ENCODE measurements at regions not wholly inside any gene's neighbourhood (a gene's known extent, or its start where the extent isn't known, plus 50 kb on each side); places are given as distances from the start of the nearest gene placed in this dataset.

GRCh38 chr1:57683037-57683942 lies 259.4 kb upstream of the DAB1 start:
- DNase-seq (peak in 1 of 5 donors; percentile 26), FAIRE-seq (no peak)
- no peak for TF ChIP-seq CTCF (IDR thresholded peaks at IDR 0.05; ENCODE audit: borderline replicate concordance, extremely low read depth, insufficient read depth)
- H3K27ac ChIP-seq (ENCODE audit: low read depth in 2 of 2, low read length in 2 of 2) = no peak overlapping the region
- H3K27me3 ChIP-seq (ENCODE audit: control insufficient read depth, insufficient read depth, low read length) = no peaks in the 10 kb centered on the region
- peaks cover 0 to 2% (median 0%) of the 10 kb centered on the region in 3 donors for H3K9me3 ChIP-seq (ENCODE audit: control insufficient read depth in 2 of 3, insufficient read depth in 1 of 3, low read length in 3 of 3)
- H3K9ac ChIP-seq (ENCODE audit: low read length in 3 of 3) = no peak overlapping the region
- no peak overlapping the region for H3K4me3 ChIP-seq (ENCODE audit: low read length in 3 of 3)
- H3K36me3 ChIP-seq (ENCODE audit: control insufficient read depth in 2 of 3, insufficient read depth in 3 of 3, low read length in 3 of 3) = no peaks in the 10 kb centered on the region
- intact Hi-C loops (cut with DNase I) = no loop called here
- no peaks in the 10 kb centered on the region for H3K4me1 ChIP-seq (ENCODE audit: control insufficient read depth in 2 of 3, insufficient read depth in 2 of 3, low read depth in 1 of 3, low read length in 3 of 3)

- H3K27me3 ChIP-seq (ENCODE audit: control insufficient read depth, insufficient read depth, low read length) = no peaks in the 10 kb centered on the region
- H3K27ac ChIP-seq (ENCODE audit: low read depth in 2 of 2, low read length in 2 of 2) = no peak overlapping the region
- H3K4me3 ChIP-seq (ENCODE audit: low read length in 3 of 3) = no peak overlapping the region
- no peaks in the 10 kb centered on the region for H3K36me3 ChIP-seq (ENCODE audit: control insufficient read depth in 2 of 3, insufficient read depth in 3 of 3, low read length in 3 of 3)
- no peak overlapping the region for H3K9ac ChIP-seq (ENCODE audit: low read length in 3 of 3)
- TF ChIP-seq CTCF (IDR thresholded peaks at IDR 0.05; ENCODE audit: borderline replicate concordance, extremely low read depth, insufficient read depth) = no peak
- DNase-seq (no peak), FAIRE-seq (no peak)
- intact Hi-C loops (cut with DNase I) = no loop called here
- H3K4me1 ChIP-seq (ENCODE audit: control insufficient read depth in 2 of 3, insufficient read depth in 2 of 3, low read depth in 1 of 3, low read length in 3 of 3) = no peaks in the 10 kb centered on the region
- no peaks in the 10 kb centered on the region for H3K9me3 ChIP-seq (ENCODE audit: control insufficient read depth in 2 of 3, insufficient read depth in 1 of 3, low read length in 3 of 3)
Observed at GRCh38 chr1:57678138-57678537, 254.3 kb upstream of the DAB1 start.

GRCh38 chr1:57675776-57676175 lies 251.9 kb upstream of the DAB1 start:
- Histone ChIP-seq H3K4me1 (ENCODE audit: control insufficient read depth in 2 of 3, insufficient read depth in 2 of 3, low read depth in 1 of 3, low read length in 3 of 3) (no peaks in the 10 kb centered on the region), H3K4me3 (ENCODE audit: low read length in 3 of 3) (no peak overlapping the region), H3K9me3 (ENCODE audit: control insufficient read depth in 2 of 3, insufficient read depth in 1 of 3, low read length in 3 of 3) (no peaks in the 10 kb centered on the region), H3K27ac (ENCODE audit: low read depth in 2 of 2, low read length in 2 of 2) (no peak overlapping the region), H3K27me3 (ENCODE audit: control insufficient read depth, insufficient read depth, low read length) (no peaks in the 10 kb centered on the region), H3K36me3 (ENCODE audit: control insufficient read depth in 2 of 3, insufficient read depth in 3 of 3, low read length in 3 of 3) (no peaks in the 10 kb centered on the region), H3K9ac (ENCODE audit: low read length in 3 of 3) (no peak overlapping the region)
- no peak for FAIRE-seq
- intact Hi-C loops (cut with DNase I) = no loop called here
- TF ChIP-seq CTCF (IDR thresholded peaks at IDR 0.05; ENCODE audit: borderline replicate concordance, extremely low read depth, insufficient read depth) = no peak
- DNase-seq = no peak
